ENCODE measurements at regions not wholly inside any gene's neighbourhood (a gene's known extent, or its start where the extent isn't known, plus 50 kb on each side); places are given as distances from the start of the nearest gene placed in this dataset.
A peak's percentile ranks its signal among the peaks of the same experiment; 100 is the strongest.
"Not testable (repeated sequence)": the region's sequence is repeated elsewhere in the genome, so short reads cannot be mapped to it uniquely, and the experiment has no call there.

- DNase-seq (ENCODE audit: low spot score) = no peak
- TF ChIP-seq, protein P1, sequence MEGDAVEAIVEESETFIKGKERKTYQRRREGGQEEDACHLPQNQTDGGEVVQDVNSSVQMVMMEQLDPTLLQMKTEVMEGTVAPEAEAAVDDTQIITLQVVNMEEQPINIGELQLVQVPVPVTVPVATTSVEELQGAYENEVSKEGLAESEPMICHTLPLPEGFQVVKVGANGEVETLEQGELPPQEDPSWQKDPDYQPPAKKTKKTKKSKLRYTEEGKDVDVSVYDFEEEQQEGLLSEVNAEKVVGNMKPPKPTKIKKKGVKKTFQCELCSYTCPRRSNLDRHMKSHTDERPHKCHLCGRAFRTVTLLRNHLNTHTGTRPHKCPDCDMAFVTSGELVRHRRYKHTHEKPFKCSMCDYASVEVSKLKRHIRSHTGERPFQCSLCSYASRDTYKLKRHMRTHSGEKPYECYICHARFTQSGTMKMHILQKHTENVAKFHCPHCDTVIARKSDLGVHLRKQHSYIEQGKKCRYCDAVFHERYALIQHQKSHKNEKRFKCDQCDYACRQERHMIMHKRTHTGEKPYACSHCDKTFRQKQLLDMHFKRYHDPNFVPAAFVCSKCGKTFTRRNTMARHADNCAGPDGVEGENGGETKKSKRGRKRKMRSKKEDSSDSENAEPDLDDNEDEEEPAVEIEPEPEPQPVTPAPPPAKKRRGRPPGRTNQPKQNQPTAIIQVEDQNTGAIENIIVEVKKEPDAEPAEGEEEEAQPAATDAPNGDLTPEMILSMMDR (IDR thresholded peaks at IDR 0.05; ENCODE audit: extremely low read depth, missing control alignments) = no peak
Observed at GRCh38 chrY:16502733-16503214, 1377.2 kb downstream of the CDY2B start.

DNA sequence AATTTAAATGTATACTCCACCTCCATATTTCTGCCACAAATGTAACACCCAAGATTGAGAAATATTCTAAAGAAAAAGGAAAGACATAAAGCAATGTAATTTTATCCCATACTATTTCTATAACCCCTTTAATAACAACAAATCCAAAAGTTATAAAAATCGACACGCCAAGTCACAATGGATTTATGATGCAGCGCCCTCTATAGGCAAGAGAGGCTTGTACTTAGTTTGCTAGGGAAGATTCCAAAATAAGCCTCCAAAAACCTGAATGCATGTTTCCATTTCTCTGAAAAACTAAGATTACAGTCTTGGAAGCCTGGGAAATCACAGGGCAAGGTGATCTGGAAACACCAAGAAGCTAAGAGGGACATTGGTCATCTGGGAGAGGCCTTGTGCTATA is 1389.3 kb downstream of the CDY2B start:
- no peak for DNase-seq (ENCODE audit: low spot score)
- TF ChIP-seq, protein P1 (IDR thresholded peaks at IDR 0.05; ENCODE audit: extremely low read depth, missing control alignments) = peak; percentile 9

GRCh38 chrY:16486696-16487215 is 1393.3 kb downstream of the CDY2B start:
- TF ChIP-seq, protein P1 (IDR thresholded peaks at IDR 0.05; ENCODE audit: extremely low read depth, missing control alignments) = no peak
- DNase-seq (ENCODE audit: low spot score) = no peak

GRCh38 chrY:16480031-16480430 is 1400.0 kb downstream of the CDY2B start:
- TF ChIP-seq, protein P1 (IDR thresholded peaks at IDR 0.05; ENCODE audit: extremely low read depth, missing control alignments) = no peak
- no peak for DNase-seq (ENCODE audit: low spot score)

- TF ChIP-seq, protein P1 (IDR thresholded peaks at IDR 0.05; ENCODE audit: extremely low read depth, missing control alignments) = no peak
Observed at GRCh38 chrY:16474053-16474452, 1406.0 kb downstream of the CDY2B start.

GRCh38 chrY:16454799-16455198 is 1425.2 kb downstream of the CDY2B start:
- TF ChIP-seq, protein P1 (IDR thresholded peaks at IDR 0.05; ENCODE audit: extremely low read depth, missing control alignments) = no peak
- DNase-seq (ENCODE audit: low spot score) = no peak

More at GRCh38 chrY:16474053-16474452, 1406.0 kb downstream of the CDY2B start:
- DNase-seq (ENCODE audit: low spot score) = no peak

GRCh38 chrY:16446152-16446551 is 1433.9 kb downstream of the CDY2B start:
- TF ChIP-seq, protein P1 (IDR thresholded peaks at IDR 0.05; ENCODE audit: extremely low read depth, missing control alignments) = no peak
- no peak for DNase-seq (ENCODE audit: low spot score)

GRCh38 chrY:16409206-16409923 is 1470.7 kb downstream of the CDY2B start:
- DNase-seq (ENCODE audit: low spot score) = not testable (repeated sequence)

- DNase-seq (ENCODE audit: low spot score) = not testable (repeated sequence)
Observed at GRCh38 chrY:16379458-16379857, 1500.6 kb downstream of the CDY2B start.

DNA sequence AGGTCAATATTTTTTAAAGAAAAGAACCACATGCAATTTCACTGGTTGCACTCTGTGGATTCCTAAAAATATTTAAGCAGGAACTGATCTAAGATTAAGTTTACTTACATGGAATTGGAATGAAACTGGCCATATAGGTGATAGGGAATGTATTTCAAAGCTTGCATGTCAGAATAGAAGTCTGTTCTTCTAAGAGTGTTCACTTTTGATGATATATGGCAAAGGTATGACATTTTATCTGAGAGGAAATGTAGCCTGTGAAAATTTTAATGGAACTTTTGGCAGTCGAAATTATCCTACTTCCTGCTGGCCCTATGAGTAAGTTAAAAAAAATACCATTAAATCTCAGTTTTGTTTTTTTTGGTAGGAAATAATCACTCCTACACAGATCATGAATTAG is 1538.4 kb downstream of the CDY2B start:
- not testable (repeated sequence) for DNase-seq (ENCODE audit: low spot score)

GRCh38 chrY:16330032-16330758 is 1549.8 kb downstream of the CDY2B start:
- DNase-seq (ENCODE audit: low spot score) = not testable (repeated sequence)

Measured in GM20000 (cell line).